AG04449 (cell line): ENCODE measurements at regions not wholly inside any gene's neighbourhood (a gene's known extent, or its start where the extent isn't known, plus 50 kb on each side); places are given as distances from the start of the nearest gene placed in this dataset.

ENCODE experiments used
- CTCF ChIA-PET: fragments of 350-600 bp; formaldehyde crosslinking; extraction: SDS; loops from one replicate; lab custom pipeline; 2021; ENCODE audit warnings: antibody characterized with exemption; lab: Yijun Ruan, JAX
- POLR2A ChIA-PET: fragments of 400-600, 350-600 bp; formaldehyde crosslinking; extraction: SDS; loops from one replicate; lab custom pipeline; 2020; ENCODE audit warnings: antibody characterized with exemption, inconsistent platforms; lab: Yijun Ruan, JAX
- DNase-seq: peaks from one replicate; pipeline ENCODE4 v3.0.0-alpha.2; 2010; ENCODE audit warnings: low read depth, low spot score
- H3K4me3 ChIP-seq: 2 replicates; pipeline ENCODE4 v1.5.1; 2011; ENCODE audit warnings: low read depth, mild to moderate bottlenecking, control low read depth, low read length
- TF ChIP-seq, protein P1 (sequence below): IDR thresholded peaks from one replicate; pipeline ENCODE4 v1.5.1; 2011; ENCODE audit warnings: mild to moderate bottlenecking, moderate library complexity, low read length, control low read depth, inconsistent platforms; ENCODE audit not compliant: insufficient read depth; ENCODE audit errors: missing control alignments

GRCh38 chr5:88459971-88460370, 191.3 kb upstream of the TMEM161B start:
- DNase-seq = no peak
- no peak overlapping the region for H3K4me3 ChIP-seq
- ChIA-PET CTCF (no interaction called here), POLR2A (no interaction called here)
- TF ChIP-seq, protein P1, sequence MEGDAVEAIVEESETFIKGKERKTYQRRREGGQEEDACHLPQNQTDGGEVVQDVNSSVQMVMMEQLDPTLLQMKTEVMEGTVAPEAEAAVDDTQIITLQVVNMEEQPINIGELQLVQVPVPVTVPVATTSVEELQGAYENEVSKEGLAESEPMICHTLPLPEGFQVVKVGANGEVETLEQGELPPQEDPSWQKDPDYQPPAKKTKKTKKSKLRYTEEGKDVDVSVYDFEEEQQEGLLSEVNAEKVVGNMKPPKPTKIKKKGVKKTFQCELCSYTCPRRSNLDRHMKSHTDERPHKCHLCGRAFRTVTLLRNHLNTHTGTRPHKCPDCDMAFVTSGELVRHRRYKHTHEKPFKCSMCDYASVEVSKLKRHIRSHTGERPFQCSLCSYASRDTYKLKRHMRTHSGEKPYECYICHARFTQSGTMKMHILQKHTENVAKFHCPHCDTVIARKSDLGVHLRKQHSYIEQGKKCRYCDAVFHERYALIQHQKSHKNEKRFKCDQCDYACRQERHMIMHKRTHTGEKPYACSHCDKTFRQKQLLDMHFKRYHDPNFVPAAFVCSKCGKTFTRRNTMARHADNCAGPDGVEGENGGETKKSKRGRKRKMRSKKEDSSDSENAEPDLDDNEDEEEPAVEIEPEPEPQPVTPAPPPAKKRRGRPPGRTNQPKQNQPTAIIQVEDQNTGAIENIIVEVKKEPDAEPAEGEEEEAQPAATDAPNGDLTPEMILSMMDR = no peak

GRCh38 chr5:88452820-88453219, 184.2 kb upstream of the TMEM161B start:
- CTCF ChIA-PET = no interaction called here
- POLR2A ChIA-PET = no interaction called here
- DNase-seq = no peak
- H3K4me3 ChIP-seq = no peak overlapping the region
- TF ChIP-seq, protein P1 = no peak

- no peak overlapping the region for H3K4me3 ChIP-seq
- DNase-seq = no peak
- ChIA-PET POLR2A (no interaction called here), CTCF (no interaction called here)
- TF ChIP-seq, protein P1 = no peak
These were observed 181.6 kb upstream of the TMEM161B start for GRCh38 chr5:88450239-88450638.

- TF ChIP-seq, protein P1 = no peak
- no peak overlapping the region for H3K4me3 ChIP-seq
- no peak for DNase-seq
- ChIA-PET POLR2A (no interaction called here), CTCF (no interaction called here)
These were observed 169.4 kb upstream of the TMEM161B start for GRCh38 chr5:88438006-88438405.

GRCh38 chr5:88436290-88436689, 167.6 kb upstream of the TMEM161B start:
- TF ChIP-seq, protein P1 = no peak
- H3K4me3 ChIP-seq = no peak overlapping the region
- DNase-seq = no peak
- POLR2A ChIA-PET = no interaction called here
- CTCF ChIA-PET = no interaction called here

DNA sequence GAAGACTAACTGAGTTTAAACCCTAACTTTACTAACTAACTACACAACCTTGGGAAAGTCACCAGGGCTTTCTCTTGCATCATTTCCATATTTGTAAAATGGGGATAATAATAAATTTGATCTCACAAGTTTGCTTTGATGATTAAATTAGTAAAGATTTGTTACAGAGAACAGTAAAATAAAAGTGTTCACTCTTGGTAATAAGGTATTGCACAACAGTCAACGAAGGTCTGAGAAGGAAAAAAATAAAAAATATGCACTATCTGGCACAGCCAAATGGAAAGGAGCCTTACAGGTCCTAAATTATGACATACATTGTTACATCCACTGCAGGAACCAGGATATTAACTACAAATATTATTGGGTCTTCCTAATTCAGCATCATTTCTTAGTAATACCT, 160.0 kb upstream of the TMEM161B start:
- CTCF ChIA-PET = no interaction called here
- POLR2A ChIA-PET = no interaction called here
- no peak for DNase-seq
- no peak overlapping the region for H3K4me3 ChIP-seq
- TF ChIP-seq, protein P1 = no peak
